ENCODE measurements at regions not wholly inside any gene's neighbourhood (a gene's known extent, or its start where the extent isn't known, plus 50 kb on each side); places are given as distances from the start of the nearest gene placed in this dataset.

DNA sequence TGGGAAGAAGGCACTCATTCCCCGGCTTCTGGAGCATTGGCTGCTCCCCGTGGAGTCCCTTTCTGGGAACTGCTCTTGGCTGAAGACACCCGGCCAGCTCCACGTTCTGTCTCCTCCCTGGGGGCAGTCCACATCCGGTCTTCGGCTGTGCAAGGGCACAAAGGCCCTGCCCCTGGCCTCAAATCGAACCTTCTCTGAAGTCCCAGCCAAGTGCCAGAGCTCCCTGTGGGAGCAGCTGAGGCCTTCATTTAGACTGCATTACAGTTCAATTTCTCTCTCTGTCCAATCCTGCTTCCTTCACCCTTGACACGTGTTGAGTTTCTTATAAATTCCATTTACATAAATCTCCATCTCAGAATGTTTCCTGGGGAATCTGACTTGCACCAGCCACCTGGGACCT, 132.9 kb upstream of the POU3F1 start:
- TF ChIP-seq, protein P1, sequence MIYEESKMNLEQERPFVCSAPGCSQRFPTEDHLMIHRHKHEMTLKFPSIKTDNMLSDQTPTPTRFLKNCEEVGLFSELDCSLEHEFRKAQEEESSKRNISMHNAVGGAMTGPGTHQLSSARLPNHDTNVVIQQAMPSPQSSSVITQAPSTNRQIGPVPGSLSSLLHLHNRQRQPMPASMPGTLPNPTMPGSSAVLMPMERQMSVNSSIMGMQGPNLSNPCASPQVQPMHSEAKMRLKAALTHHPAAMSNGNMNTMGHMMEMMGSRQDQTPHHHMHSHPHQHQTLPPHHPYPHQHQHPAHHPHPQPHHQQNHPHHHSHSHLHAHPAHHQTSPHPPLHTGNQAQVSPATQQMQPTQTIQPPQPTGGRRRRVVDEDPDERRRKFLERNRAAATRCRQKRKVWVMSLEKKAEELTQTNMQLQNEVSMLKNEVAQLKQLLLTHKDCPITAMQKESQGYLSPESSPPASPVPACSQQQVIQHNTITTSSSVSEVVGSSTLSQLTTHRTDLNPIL (CRISPR knock-in tag; IDR thresholded peaks at IDR 0.05; ENCODE audit: low read depth): no peak
- no peak for TF ChIP-seq TOX (CRISPR knock-in tag; IDR thresholded peaks at IDR 0.05; ENCODE audit: borderline replicate concordance)
- no peak for TF ChIP-seq OSR1 (CRISPR knock-in tag; IDR thresholded peaks at IDR 0.05)
- no peak for TF ChIP-seq SNAI2 (CRISPR knock-in tag; IDR thresholded peaks at IDR 0.05)
- TF ChIP-seq, protein P2, sequence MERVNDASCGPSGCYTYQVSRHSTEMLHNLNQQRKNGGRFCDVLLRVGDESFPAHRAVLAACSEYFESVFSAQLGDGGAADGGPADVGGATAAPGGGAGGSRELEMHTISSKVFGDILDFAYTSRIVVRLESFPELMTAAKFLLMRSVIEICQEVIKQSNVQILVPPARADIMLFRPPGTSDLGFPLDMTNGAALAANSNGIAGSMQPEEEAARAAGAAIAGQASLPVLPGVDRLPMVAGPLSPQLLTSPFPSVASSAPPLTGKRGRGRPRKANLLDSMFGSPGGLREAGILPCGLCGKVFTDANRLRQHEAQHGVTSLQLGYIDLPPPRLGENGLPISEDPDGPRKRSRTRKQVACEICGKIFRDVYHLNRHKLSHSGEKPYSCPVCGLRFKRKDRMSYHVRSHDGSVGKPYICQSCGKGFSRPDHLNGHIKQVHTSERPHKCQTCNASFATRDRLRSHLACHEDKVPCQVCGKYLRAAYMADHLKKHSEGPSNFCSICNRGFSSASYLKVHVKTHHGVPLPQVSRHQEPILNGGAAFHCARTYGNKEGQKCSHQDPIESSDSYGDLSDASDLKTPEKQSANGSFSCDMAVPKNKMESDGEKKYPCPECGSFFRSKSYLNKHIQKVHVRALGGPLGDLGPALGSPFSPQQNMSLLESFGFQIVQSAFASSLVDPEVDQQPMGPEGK (CRISPR knock-in tag; IDR thresholded peaks at IDR 0.05; ENCODE audit: borderline replicate concordance): no peak
- TF ChIP-seq ISL1 (CRISPR knock-in tag; IDR thresholded peaks at IDR 0.05): no peak
- TF ChIP-seq ZNF8 (CRISPR knock-in tag; IDR thresholded peaks at IDR 0.05): no peak
- TF ChIP-seq CSDC2 (CRISPR knock-in tag; IDR thresholded peaks at IDR 0.05): no peak

All from SK-N-SH treated with all-trans-retinoic acid at 6 μM for 48 hours (cell line).